ENCODE measurements at regions not wholly inside any gene's neighbourhood (a gene's known extent, or its start where the extent isn't known, plus 50 kb on each side); places are given as distances from the start of the nearest gene placed in this dataset.

DNA sequence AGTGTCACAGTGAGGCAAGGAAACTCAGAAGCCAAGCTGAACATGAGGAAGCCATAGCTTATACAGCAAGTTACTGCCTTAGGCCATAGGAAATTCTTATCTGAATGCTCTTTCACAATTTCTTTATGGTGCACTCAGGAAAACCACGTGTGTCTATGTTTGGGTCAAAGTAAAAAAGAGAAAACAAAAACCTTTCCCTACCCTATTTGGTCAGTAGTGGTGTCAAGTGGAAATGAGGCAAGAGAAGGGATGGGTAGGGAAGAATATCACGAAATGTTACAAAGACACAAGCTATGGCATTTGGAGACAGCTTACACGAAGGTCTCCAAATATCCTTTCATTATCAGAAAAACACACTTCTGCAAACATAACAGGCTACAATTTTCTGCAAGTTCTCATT is 83.4 kb upstream of the INPP4B start:
- no peak for TF ChIP-seq POLR2A (IDR thresholded peaks at IDR 0.05)
- TF ChIP-seq, protein P1, sequence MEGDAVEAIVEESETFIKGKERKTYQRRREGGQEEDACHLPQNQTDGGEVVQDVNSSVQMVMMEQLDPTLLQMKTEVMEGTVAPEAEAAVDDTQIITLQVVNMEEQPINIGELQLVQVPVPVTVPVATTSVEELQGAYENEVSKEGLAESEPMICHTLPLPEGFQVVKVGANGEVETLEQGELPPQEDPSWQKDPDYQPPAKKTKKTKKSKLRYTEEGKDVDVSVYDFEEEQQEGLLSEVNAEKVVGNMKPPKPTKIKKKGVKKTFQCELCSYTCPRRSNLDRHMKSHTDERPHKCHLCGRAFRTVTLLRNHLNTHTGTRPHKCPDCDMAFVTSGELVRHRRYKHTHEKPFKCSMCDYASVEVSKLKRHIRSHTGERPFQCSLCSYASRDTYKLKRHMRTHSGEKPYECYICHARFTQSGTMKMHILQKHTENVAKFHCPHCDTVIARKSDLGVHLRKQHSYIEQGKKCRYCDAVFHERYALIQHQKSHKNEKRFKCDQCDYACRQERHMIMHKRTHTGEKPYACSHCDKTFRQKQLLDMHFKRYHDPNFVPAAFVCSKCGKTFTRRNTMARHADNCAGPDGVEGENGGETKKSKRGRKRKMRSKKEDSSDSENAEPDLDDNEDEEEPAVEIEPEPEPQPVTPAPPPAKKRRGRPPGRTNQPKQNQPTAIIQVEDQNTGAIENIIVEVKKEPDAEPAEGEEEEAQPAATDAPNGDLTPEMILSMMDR (IDR thresholded peaks at IDR 0.05 in 4 of 5, conservative IDR thresholded peaks at IDR 0.05 in 1 of 5), result no peak

Data from gastrocnemius medialis (tissue), 4 donors.